ENCODE measurements at regions not wholly inside any gene's neighbourhood (a gene's known extent, or its start where the extent isn't known, plus 50 kb on each side); places are given as distances from the start of the nearest gene placed in this dataset.

DNA sequence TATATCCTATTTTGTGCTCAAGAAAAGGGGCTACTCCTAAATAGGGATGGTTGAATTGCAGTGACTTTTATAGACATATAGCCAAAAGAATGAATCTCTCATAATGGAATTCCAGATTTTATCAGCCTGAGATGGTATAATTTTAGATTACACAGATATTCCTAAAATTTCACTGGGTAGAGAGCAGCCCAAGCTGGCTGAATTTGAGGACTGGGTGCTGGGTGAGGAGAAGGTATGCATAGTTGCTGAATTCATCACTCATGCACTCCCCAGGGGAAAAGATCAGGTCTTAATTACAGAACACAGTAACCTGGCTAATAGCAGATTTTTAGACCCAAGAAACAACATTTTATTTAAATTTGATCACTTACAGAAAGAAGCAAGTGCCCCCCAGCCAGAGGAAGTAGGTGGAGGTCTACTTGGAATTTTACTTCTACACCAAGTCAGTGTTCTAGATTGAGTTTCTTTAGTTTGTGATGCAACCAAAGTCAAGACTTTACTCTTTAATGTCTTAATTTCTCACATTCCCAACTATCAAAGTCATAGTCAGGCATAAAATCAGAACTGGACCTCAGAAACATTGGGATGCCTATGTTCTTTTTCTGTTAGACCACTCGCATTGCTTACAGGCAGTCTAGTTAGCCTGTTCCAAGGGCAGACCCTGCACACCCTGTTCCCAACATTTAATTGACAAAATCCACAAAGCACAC, 337.4 kb upstream of the PODXL start (continued):
- TF ChIP-seq EZH2phosphoT487 (IDR thresholded peaks at IDR 0.05; ENCODE audit: borderline replicate concordance, low read depth), result no peak
- TF ChIP-seq, protein P1, sequence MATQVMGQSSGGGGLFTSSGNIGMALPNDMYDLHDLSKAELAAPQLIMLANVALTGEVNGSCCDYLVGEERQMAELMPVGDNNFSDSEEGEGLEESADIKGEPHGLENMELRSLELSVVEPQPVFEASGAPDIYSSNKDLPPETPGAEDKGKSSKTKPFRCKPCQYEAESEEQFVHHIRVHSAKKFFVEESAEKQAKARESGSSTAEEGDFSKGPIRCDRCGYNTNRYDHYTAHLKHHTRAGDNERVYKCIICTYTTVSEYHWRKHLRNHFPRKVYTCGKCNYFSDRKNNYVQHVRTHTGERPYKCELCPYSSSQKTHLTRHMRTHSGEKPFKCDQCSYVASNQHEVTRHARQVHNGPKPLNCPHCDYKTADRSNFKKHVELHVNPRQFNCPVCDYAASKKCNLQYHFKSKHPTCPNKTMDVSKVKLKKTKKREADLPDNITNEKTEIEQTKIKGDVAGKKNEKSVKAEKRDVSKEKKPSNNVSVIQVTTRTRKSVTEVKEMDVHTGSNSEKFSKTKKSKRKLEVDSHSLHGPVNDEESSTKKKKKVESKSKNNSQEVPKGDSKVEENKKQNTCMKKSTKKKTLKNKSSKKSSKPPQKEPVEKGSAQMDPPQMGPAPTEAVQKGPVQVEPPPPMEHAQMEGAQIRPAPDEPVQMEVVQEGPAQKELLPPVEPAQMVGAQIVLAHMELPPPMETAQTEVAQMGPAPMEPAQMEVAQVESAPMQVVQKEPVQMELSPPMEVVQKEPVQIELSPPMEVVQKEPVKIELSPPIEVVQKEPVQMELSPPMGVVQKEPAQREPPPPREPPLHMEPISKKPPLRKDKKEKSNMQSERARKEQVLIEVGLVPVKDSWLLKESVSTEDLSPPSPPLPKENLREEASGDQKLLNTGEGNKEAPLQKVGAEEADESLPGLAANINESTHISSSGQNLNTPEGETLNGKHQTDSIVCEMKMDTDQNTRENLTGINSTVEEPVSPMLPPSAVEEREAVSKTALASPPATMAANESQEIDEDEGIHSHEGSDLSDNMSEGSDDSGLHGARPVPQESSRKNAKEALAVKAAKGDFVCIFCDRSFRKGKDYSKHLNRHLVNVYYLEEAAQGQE (IDR thresholded peaks at IDR 0.05; ENCODE audit: low read depth, low read length), result no peak
- no peak for TF ChIP-seq POLR2AphosphoS5 (IDR thresholded peaks at IDR 0.05; ENCODE audit: low read depth, low read length)
- TF ChIP-seq TCF12 (IDR thresholded peaks at IDR 0.05), result peak; percentile 76
- TF ChIP-seq, protein P2, sequence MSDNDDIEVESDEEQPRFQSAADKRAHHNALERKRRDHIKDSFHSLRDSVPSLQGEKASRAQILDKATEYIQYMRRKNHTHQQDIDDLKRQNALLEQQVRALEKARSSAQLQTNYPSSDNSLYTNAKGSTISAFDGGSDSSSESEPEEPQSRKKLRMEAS (IDR thresholded peaks at IDR 0.05; ENCODE audit: low read depth), result peak; percentile 40; the same call in 1 of the 2 replicates
- TF ChIP-seq MXI1 (IDR thresholded peaks at IDR 0.05; ENCODE audit: low read depth, low read length), result no peak
- TF ChIP-seq FOXJ3 (CRISPR knock-in tag; IDR thresholded peaks at IDR 0.05), result no peak

DNA sequence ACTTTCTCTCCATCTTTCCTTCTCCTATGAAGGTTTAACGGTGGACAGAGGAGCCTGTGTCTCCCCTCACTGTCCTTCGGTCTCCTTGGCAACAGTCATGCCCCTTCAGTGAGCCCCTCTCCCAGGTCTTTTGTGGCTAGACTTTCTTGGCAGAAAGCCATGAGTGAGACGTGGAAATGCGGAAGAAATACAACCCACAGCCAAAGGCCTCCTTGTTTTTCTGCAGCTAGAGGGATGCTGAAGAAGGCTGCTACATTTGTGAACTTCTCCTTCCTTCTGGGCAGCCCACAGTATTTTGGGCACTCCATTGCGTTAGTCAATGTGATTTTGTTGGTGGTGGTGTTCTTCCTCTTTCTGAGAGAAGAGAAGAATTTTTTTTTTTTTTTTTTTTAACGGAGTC, 333.7 kb upstream of the PODXL start:
- no peak overlapping the region for H3K4me3 ChIP-seq (ENCODE audit: low read depth in 2 of 2, low read length in 1 of 2)
- H3K9ac ChIP-seq, result no peak overlapping the region
- peaks cover 36% of the 10 kb centered on the region for H3F3A ChIP-seq (replicated peaks; ENCODE audit: insufficient read depth)
- 79% methylated on average over 6 of the region's 6 CpGs for WGBS (ENCODE audit: low lambda C conversion rate)
- H3K4me1 ChIP-seq (ENCODE audit: control insufficient read depth in 1 of 2, insufficient read depth in 2 of 2, low read depth in 1 of 2, low read length in 1 of 2), result peaks cover 0 to 28% of the 10 kb centered on the region in 2 experiments; a peak in 3 of 4 replicates
- no peaks in the 10 kb centered on the region for H3K79me2 ChIP-seq (ENCODE audit: insufficient read depth)
- H2AFZ ChIP-seq (ENCODE audit: low read depth), result no peak overlapping the region; the same call in 1 of the 2 replicates
- no peaks in the 10 kb centered on the region for H3K36me3 ChIP-seq (replicated peaks in 1 of 2; ENCODE audit: control insufficient read depth in 1 of 2, insufficient read depth in 2 of 2, low read length in 1 of 2)
- H3K9me2 ChIP-seq, result no peaks in the 10 kb centered on the region
- no peaks in the 10 kb centered on the region for H4K20me1 ChIP-seq (ENCODE audit: insufficient read depth)
- H3K27ac ChIP-seq (ENCODE audit: low read depth in 2 of 2, low read length in 1 of 2), result no peak overlapping the region
- CTCF ChIA-PET, result interaction anchor here (1.9 to 3.7 kb wide), 2 partner anchors 31 to 55 kb away, joined by 9 to 16 read pairs; no protein-coding TSS in a partner anchor
- H3K4me2 ChIP-seq, result no peak overlapping the region
- peak; percentile 13; the same call in 1 of the 2 replicates for TF ChIP-seq NFIC (IDR thresholded peaks at IDR 0.05; ENCODE audit: borderline replicate concordance)
- TF ChIP-seq NRF1 (IDR thresholded peaks at IDR 0.05; ENCODE audit: low read depth, low read length), result no peak
- TF ChIP-seq, protein P3, sequence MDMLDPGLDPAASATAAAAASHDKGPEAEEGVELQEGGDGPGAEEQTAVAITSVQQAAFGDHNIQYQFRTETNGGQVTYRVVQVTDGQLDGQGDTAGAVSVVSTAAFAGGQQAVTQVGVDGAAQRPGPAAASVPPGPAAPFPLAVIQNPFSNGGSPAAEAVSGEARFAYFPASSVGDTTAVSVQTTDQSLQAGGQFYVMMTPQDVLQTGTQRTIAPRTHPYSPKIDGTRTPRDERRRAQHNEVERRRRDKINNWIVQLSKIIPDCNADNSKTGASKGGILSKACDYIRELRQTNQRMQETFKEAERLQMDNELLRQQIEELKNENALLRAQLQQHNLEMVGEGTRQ (IDR thresholded peaks at IDR 0.05; ENCODE audit: borderline replicate concordance, low read depth, low read length), result no peak
- no peaks in the 10 kb centered on the region for H3K27me3 ChIP-seq (ENCODE audit: insufficient read depth)
- peaks cover 10% of the 10 kb centered on the region; the same call in 1 of the 2 replicates for H3K9me3 ChIP-seq
- POLR2A ChIA-PET, result interaction anchor here (0.6 kb wide), 1 partner anchor 11 kb away, joined by 3 read pairs; no protein-coding TSS in a partner anchor
- no peak for DNase-seq

Measured in SK-N-SH (cell line).